Activated T-helper 17 cell treated with anti-CD3 and anti-CD28 coated beads, Interleukin-2, amount 50 U/mL, for 72 hours (primary cell): ENCODE measurements at regions not wholly inside any gene's neighbourhood (a gene's known extent, or its start where the extent isn't known, plus 50 kb on each side); places are given as distances from the start of the nearest gene placed in this dataset.

ENCODE experiments used
- ATAC-seq: fragments of 150-1000 bp; cut with Tn5 transposase; replicated peaks from 2 replicates; pipeline ENCODE4 v1.10.0; 2021; ENCODE audit warnings: mild to moderate bottlenecking, moderate library complexity
- H3K27ac Mint-ChIP-seq: one replicate; pipeline ENCODE4 v1.8.0; 2022; ENCODE audit warnings: mixed read lengths
- H3K27me3 Mint-ChIP-seq: one replicate; pipeline ENCODE4 v1.8.0; 2022; ENCODE audit warnings: mixed read lengths
- H3K36me3 Mint-ChIP-seq: one replicate; pipeline ENCODE4 v1.8.0; 2022; ENCODE audit warnings: low read depth, mild to moderate bottlenecking, mixed read lengths
- H3K4me1 Mint-ChIP-seq: one replicate; pipeline ENCODE4 v1.8.0; 2022; ENCODE audit warnings: mixed read lengths
- H3K4me3 Mint-ChIP-seq: one replicate; pipeline ENCODE4 v1.8.0; 2022; ENCODE audit warnings: mild to moderate bottlenecking, mixed read lengths
- H3K9me3 Mint-ChIP-seq: one replicate; pipeline ENCODE4 v1.8.0; 2022; ENCODE audit warnings: mixed read lengths

DNA sequence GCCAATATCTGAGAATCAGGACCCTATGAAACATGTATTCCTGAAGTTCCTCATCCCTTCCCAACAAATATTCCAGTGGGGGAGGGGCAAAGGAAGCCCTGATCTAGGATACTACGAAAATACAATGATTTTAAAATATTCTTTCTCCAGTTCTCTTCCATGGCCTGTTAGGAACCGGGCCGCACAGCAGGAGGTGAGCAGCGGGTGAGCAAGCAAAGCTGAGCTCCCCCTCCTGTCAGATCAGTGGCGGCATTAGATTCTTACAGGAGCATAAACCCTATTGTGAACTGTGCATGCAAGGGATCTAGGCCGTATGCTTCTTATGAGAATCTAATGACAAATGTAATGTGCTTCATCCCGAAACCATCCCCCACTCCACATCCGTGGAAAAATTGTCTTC is 370.8 kb downstream of the WDR11 start:
- no peaks in the 10 kb centered on the region for H3K36me3 Mint-ChIP-seq
- peaks cover 6% of the 10 kb centered on the region for H3K27me3 Mint-ChIP-seq
- no peaks in the 10 kb centered on the region for H3K9me3 Mint-ChIP-seq
- H3K4me3 Mint-ChIP-seq, result no peak overlapping the region
- no peak overlapping the region for H3K27ac Mint-ChIP-seq
- ATAC-seq, result no peak
- no peaks in the 10 kb centered on the region for H3K4me1 Mint-ChIP-seq

- H3K27ac Mint-ChIP-seq, result no peak overlapping the region
- H3K4me3 Mint-ChIP-seq, result no peak overlapping the region
- no peaks in the 10 kb centered on the region for H3K9me3 Mint-ChIP-seq
- H3K4me1 Mint-ChIP-seq, result no peaks in the 10 kb centered on the region
- no peak for ATAC-seq
- peaks cover 2% of the 10 kb centered on the region for H3K27me3 Mint-ChIP-seq
- H3K36me3 Mint-ChIP-seq, result no peaks in the 10 kb centered on the region
Observed at GRCh38 chr10:121222842-121223241, 371.7 kb downstream of the WDR11 start.

DNA sequence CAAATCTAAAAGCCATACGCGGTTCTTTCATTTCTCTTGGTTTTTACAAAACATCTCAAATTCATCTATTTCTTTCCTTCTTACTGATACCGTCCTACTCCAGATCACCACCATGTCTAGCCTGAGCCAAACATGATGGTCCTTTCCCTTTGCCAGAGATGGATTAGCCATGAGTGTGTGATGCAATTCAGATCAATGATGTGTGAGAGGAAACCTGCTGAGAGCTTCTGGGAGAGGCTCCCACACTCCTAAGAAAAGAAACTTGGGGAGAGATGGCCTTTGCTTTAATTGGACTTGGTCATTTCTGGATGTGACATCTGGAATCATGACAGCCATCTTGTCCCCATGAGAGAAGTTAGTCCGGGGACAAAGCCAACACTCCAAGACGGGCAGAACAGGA is 367.2 kb downstream of the FGFR2 start:
- no peak for ATAC-seq
- peaks cover 2% of the 10 kb centered on the region for H3K27me3 Mint-ChIP-seq
- no peak overlapping the region for H3K4me3 Mint-ChIP-seq
- H3K27ac Mint-ChIP-seq, result no peak overlapping the region
- peaks cover 10% of the 10 kb centered on the region for H3K9me3 Mint-ChIP-seq
- no peaks in the 10 kb centered on the region for H3K36me3 Mint-ChIP-seq
- no peaks in the 10 kb centered on the region for H3K4me1 Mint-ChIP-seq

DNA sequence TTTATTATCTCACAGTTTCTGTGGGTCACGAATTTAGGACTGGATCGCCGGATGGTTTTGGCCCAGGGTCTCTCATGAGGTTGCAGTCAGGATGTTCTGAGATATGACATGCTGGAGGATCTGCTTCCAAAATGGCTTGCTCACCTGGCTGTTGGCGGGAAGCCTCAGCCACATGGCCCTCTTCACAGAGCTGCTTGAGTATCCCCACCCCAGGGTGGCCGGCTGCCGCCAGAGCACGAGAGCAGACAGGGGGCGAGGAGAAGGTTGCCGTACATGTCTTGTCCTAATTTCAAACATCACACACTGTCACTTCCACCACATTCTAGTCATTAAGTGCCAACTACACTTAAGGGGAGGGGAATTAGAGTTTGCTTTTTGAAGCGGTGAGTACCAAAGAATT is 365.8 kb downstream of the FGFR2 start:
- Mint-ChIP-seq H3K4me1 (no peaks in the 10 kb centered on the region), H3K4me3 (no peak overlapping the region), H3K9me3 (peaks cover 11% of the 10 kb centered on the region), H3K27ac (no peak overlapping the region), H3K27me3 (peaks cover 3% of the 10 kb centered on the region), H3K36me3 (no peaks in the 10 kb centered on the region)
- no peak for ATAC-seq

- Mint-ChIP-seq H3K36me3 (no peaks in the 10 kb centered on the region), H3K9me3 (peaks cover 8% of the 10 kb centered on the region), H3K27ac (no peak overlapping the region), H3K4me3 (no peak overlapping the region), H3K27me3 (peaks cover 3% of the 10 kb centered on the region), H3K4me1 (no peaks in the 10 kb centered on the region)
- no peak for ATAC-seq
Observed at GRCh38 chr10:121235692-121236091, 362.6 kb downstream of the FGFR2 start.

GRCh38 chr10:121236621-121237020 is 361.6 kb downstream of the FGFR2 start:
- Mint-ChIP-seq H3K36me3 (no peaks in the 10 kb centered on the region), H3K9me3 (peaks cover 8% of the 10 kb centered on the region), H3K4me3 (no peak overlapping the region), H3K4me1 (no peaks in the 10 kb centered on the region), H3K27ac (no peak overlapping the region), H3K27me3 (peaks cover 3% of the 10 kb centered on the region)
- ATAC-seq, result no peak

DNA sequence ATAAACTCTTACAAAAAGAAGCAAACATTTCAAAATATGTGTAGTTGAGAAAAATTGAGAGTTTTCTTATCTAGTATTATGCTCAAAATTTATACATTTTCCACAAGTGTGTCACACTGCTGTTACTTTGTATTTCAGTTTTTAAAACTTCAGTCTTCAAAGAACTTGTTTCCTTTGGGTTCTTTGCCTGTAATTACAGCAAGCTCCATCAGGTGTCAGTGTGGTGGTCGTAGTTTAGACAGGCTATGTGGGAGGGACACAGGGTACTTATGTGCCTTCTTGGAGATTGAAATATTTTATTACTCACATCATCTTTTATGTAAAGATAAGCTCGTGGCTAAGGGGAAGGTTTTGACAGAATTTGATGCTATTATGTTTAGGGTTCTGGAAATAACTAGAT is 360.5 kb downstream of the FGFR2 start:
- Mint-ChIP-seq H3K4me1 (no peaks in the 10 kb centered on the region), H3K9me3 (peaks cover 8% of the 10 kb centered on the region), H3K4me3 (no peak overlapping the region), H3K36me3 (no peaks in the 10 kb centered on the region), H3K27me3 (peaks cover 3% of the 10 kb centered on the region), H3K27ac (no peak overlapping the region)
- ATAC-seq, result no peak

DNA sequence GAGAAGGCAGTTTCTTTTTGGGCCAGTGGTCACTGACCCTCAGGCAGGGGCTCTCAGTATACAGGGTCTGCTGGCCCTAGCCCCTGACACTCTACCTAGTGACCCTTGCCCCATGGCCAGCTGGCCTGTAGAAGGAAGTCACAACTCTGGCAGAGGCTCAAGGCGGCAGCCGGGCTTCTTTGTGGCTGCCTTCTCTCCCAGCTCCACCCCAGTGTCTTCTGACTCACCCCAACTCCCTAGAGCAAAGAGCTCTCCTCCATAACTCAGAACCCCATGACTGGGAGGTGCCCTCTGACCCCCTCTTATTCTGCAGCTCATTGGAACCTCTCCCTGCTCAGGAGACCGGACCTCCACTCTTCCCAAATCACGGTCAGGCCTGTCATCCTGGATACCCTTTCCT is 358.2 kb downstream of the FGFR2 start:
- Mint-ChIP-seq H3K27me3 (peaks cover 7% of the 10 kb centered on the region), H3K36me3 (no peaks in the 10 kb centered on the region), H3K4me1 (no peaks in the 10 kb centered on the region), H3K9me3 (peaks cover 8% of the 10 kb centered on the region), H3K4me3 (no peak overlapping the region), H3K27ac (no peak overlapping the region)
- no peak for ATAC-seq

DNA sequence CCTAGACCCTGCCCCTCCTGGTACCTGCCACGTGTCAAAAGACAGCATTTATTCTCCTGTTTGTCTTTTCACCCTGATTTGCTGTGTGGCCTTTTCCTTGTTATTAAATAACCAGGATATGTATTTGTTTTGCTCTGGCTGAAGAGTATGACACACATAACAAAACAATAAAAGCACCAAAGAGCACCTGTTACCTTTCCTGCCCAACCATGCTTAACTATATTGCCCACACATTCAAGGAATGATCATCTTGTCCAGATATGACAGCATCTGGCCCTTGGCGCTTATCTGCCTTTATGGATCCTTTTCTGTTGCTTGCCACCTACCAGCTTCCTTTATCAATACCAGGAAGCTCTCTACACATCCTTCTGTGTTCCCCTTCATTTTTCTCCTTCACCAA is 357.7 kb downstream of the FGFR2 start:
- no peak for ATAC-seq
- H3K4me3 Mint-ChIP-seq, result no peak overlapping the region
- H3K27ac Mint-ChIP-seq, result no peak overlapping the region

GRCh38 chr10:121241337-121241736 is 356.9 kb downstream of the FGFR2 start:
- no peak overlapping the region for H3K27ac Mint-ChIP-seq
- no peaks in the 10 kb centered on the region for H3K4me1 Mint-ChIP-seq
- no peak for ATAC-seq
- H3K36me3 Mint-ChIP-seq, result no peaks in the 10 kb centered on the region
- peaks cover 4% of the 10 kb centered on the region for H3K9me3 Mint-ChIP-seq
- peaks cover 4% of the 10 kb centered on the region for H3K27me3 Mint-ChIP-seq
- no peak overlapping the region for H3K4me3 Mint-ChIP-seq

More for the DNA sequence above, 357.7 kb downstream of the FGFR2 start:
- H3K36me3 Mint-ChIP-seq, result no peaks in the 10 kb centered on the region
- H3K4me1 Mint-ChIP-seq, result no peaks in the 10 kb centered on the region
- H3K9me3 Mint-ChIP-seq, result peaks cover 8% of the 10 kb centered on the region
- peaks cover 7% of the 10 kb centered on the region for H3K27me3 Mint-ChIP-seq

DNA sequence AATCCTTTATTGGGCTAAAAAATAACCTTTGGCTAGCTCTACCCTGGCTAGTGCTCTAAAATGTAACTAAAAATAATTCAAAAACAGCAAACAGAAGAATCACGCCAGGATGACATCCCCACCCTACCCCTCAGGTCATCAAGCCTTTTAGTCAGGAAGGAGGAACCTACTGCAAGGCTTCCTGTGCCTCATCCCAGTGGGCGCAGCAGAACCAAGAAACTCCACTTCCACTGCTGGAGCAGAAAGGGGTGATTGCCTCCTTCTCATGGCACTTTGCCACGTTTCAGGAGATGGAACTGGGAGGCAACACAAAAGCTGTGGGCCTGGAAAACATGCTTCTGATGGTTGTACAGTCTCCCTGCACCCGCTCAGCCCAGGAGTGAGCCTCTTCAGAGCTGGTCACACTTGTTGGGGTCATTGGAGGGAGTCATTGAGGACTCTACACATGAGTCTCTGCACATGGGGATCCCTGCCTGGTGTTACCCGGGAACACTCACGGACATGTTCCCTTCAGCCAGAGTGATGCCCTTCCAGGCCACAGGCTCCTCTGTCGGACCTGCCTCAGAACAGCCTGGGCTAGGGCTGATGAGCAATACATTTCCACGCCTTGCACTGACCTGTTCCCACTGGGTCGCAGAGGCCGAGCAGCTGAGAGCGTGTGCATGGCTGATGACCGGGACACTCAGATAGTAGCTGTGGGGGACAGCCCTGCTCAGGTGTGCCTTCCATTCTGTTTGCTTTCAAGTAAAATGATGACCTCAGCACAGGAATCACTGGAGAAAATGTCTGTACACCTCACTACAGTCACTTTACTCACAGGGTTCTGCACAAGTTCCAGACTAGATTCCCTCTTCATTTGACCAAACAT is 355.3 kb downstream of the FGFR2 start:
- ATAC-seq, result no peak
- peaks cover 7% of the 10 kb centered on the region for H3K27me3 Mint-ChIP-seq
- H3K36me3 Mint-ChIP-seq, result no peaks in the 10 kb centered on the region
- no peak overlapping the region for H3K27ac Mint-ChIP-seq
- no peaks in the 10 kb centered on the region for H3K4me1 Mint-ChIP-seq
- no peak overlapping the region for H3K4me3 Mint-ChIP-seq
- H3K9me3 Mint-ChIP-seq, result peaks cover 4% of the 10 kb centered on the region

GRCh38 chr10:121243609-121244241 is 354.5 kb downstream of the FGFR2 start:
- Mint-ChIP-seq H3K27ac (no peak overlapping the region), H3K27me3 (peaks cover 7% of the 10 kb centered on the region), H3K4me1 (no peaks in the 10 kb centered on the region), H3K36me3 (no peaks in the 10 kb centered on the region), H3K4me3 (no peak overlapping the region), H3K9me3 (no peaks in the 10 kb centered on the region)
- ATAC-seq, result no peak

GRCh38 chr10:121244818-121245217 is 353.4 kb downstream of the FGFR2 start:
- Mint-ChIP-seq H3K9me3 (no peaks in the 10 kb centered on the region), H3K27ac (no peak overlapping the region), H3K36me3 (no peaks in the 10 kb centered on the region), H3K27me3 (peaks cover 7% of the 10 kb centered on the region), H3K4me1 (no peaks in the 10 kb centered on the region), H3K4me3 (no peak overlapping the region)
- no peak for ATAC-seq

DNA sequence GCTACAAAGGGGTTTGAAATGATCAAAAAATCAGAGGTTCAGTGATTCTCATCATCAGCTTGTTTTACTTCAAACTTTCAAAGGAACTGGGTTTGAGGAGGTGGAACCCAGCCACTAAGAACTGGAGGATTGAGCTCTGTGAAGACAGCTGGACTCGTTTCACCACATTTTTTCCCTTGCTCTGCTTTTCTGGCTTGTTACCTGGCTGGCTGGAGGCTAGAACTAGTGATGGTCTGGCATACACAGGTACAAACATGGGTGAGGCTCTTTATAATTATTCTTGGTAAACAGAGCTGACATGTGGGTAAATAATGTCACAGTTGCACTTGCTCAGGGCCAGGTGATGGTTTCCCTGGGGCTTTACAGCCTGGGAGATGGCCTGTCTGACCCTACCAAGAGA is 352.5 kb downstream of the FGFR2 start:
- ATAC-seq, result no peak
- H3K36me3 Mint-ChIP-seq, result no peaks in the 10 kb centered on the region
- peaks cover 3% of the 10 kb centered on the region for H3K9me3 Mint-ChIP-seq
- no peaks in the 10 kb centered on the region for H3K4me1 Mint-ChIP-seq
- H3K27ac Mint-ChIP-seq, result no peak overlapping the region
- no peak overlapping the region for H3K4me3 Mint-ChIP-seq
- peaks cover 10% of the 10 kb centered on the region for H3K27me3 Mint-ChIP-seq

DNA sequence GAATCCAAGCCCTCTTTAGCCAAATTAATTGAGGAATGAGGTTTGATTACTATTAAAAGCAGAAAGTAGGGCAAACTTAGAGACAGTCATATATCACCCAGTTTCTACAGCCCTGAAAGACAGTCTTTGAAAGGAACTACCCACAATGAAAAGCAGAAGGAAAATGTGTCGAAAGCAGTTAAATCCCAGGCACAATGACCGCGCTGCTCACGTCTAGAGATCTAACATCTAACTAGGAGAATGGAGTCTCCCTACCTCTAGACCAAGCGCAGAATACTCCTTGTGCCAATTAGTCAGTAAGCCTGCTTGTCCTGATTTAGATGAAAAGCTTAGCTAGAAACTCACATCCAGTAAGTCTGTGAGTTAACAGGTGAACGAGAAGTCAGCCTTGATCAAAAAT is 350.0 kb downstream of the FGFR2 start:
- Mint-ChIP-seq H3K36me3 (no peaks in the 10 kb centered on the region), H3K4me1 (no peaks in the 10 kb centered on the region), H3K27ac (no peak overlapping the region), H3K9me3 (peaks cover 4% of the 10 kb centered on the region), H3K27me3 (peaks cover 11% of the 10 kb centered on the region), H3K4me3 (no peak overlapping the region)
- ATAC-seq, result no peak
